Body of pancreas (tissue), 4 donors: ENCODE measurements at regions not wholly inside any gene's neighbourhood (a gene's known extent, or its start where the extent isn't known, plus 50 kb on each side); places are given as distances from the start of the nearest gene placed in this dataset.

Source experiments
- ATAC-seq: fragments of 150-250 bp; one replicate; pipeline ENCODE4 v1.9.1; 2016
- DNase-seq, 4 donors: peaks; one replicate each; pipeline ENCODE4 v3.0.0-alpha.2; 2019
- H3K27ac ChIP-seq, 4 donors: fragments of 200-600 bp; sonication (generic); 1 replicate in 3 of 4; 2 replicates in 1 of 4; pipeline versions ENCODE4 v1.5.1 to v1.6.1; 2016 to 2019; ENCODE audit warnings: mild to moderate bottlenecking in 1 of 4, mixed read lengths in 1 of 4, moderate library complexity in 1 of 4
- H3K27me3 ChIP-seq, 2 donors: fragments of 200-600 bp; sonication (generic); one replicate each; pipeline ENCODE4 v1.6.0; 2016; ENCODE audit warnings: mild to moderate bottlenecking in 1 of 2
- H3K36me3 ChIP-seq, 2 donors: fragments of 200-600 bp; sonication (generic); replicated peaks in 1 of 2; 2 replicates each; pipeline ENCODE4 v1.5.1; 2016; ENCODE audit warnings: low read depth in 2 of 2; ENCODE audit not compliant: insufficient read depth in 1 of 2
- H3K4me1 ChIP-seq: fragments of 200-600 bp; sonication (generic); one replicate; pipeline ENCODE4 v1.6.0; 2016
- H3K4me3 ChIP-seq, 2 donors: fragments of 200-600 bp; sonication (generic); 1 replicate in 1 of 2; 2 replicates in 1 of 2; pipeline ENCODE4 v1.5.1; 2016 to 2019
- H3K9me3 ChIP-seq, 3 donors: fragments of 200-600 bp; sonication (generic); 1 replicate in 2 of 3; 2 replicates in 1 of 3; pipeline ENCODE4 v1.5.1; 2016
- POLR2A ChIP-seq, 3 donors: fragments of 450-650 bp; IDR thresholded peaks; one replicate each; pipeline ENCODE4 v1.6.1; 2016; ENCODE audit warnings: antibody characterized with exemption in 3 of 3, mild to moderate bottlenecking in 2 of 3
- WGBS, 2 donors: methylation state at CpG; one replicate each; pipeline ENCODE4 v1.1.5; 2017; 5-methylcytosine and 5-hydroxymethylcytosine counted together
- intact Hi-C: fragments of 100-400 bp; cut with DNase I; formaldehyde crosslinking; loops from one replicate; pipeline ENCODE4 v1.15.1; 2023
- TF ChIP-seq, protein P1 (sequence below), 7 experiments: fragments of 450-650 bp in 4 of 7; fragments of 200-600 bp in 3 of 7; sonication (generic) in 3 of 7; IDR thresholded peaks; one replicate each; pipeline ENCODE4 v1.5.1; 2016 to 2019; ENCODE audit warnings: antibody characterized with exemption in 7 of 7

GRCh38 chr6:95511404-95511803 lies 65.9 kb upstream of the MANEA start:
- ATAC-seq = no peak
- Histone ChIP-seq H3K27ac (no peak overlapping the region), H3K4me3 (no peak overlapping the region), H3K36me3 (no peaks in the 10 kb centered on the region), H3K9me3 (no peaks in the 10 kb centered on the region), H3K27me3 (no peaks in the 10 kb centered on the region), H3K4me1 (no peaks in the 10 kb centered on the region)
- DNase-seq = no peak
- WGBS, 2 donors = 41 to 42% methylated on average over 4 of the region's 4 CpGs
- intact Hi-C loops = no loop called here
- TF ChIP-seq POLR2A (IDR thresholded peaks at IDR 0.05) = no peak

GRCh38 chr6:95515975-95516374 lies 61.4 kb upstream of the MANEA start:
- Histone ChIP-seq H3K36me3 (no peaks in the 10 kb centered on the region), H3K4me1 (no peaks in the 10 kb centered on the region), H3K9me3 (no peaks in the 10 kb centered on the region), H3K27ac (no peak overlapping the region), H3K4me3 (no peak overlapping the region), H3K27me3 (no peaks in the 10 kb centered on the region)
- TF ChIP-seq, protein P1, sequence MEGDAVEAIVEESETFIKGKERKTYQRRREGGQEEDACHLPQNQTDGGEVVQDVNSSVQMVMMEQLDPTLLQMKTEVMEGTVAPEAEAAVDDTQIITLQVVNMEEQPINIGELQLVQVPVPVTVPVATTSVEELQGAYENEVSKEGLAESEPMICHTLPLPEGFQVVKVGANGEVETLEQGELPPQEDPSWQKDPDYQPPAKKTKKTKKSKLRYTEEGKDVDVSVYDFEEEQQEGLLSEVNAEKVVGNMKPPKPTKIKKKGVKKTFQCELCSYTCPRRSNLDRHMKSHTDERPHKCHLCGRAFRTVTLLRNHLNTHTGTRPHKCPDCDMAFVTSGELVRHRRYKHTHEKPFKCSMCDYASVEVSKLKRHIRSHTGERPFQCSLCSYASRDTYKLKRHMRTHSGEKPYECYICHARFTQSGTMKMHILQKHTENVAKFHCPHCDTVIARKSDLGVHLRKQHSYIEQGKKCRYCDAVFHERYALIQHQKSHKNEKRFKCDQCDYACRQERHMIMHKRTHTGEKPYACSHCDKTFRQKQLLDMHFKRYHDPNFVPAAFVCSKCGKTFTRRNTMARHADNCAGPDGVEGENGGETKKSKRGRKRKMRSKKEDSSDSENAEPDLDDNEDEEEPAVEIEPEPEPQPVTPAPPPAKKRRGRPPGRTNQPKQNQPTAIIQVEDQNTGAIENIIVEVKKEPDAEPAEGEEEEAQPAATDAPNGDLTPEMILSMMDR (IDR thresholded peaks at IDR 0.05) = no peak
- intact Hi-C loops = no loop called here
- ATAC-seq (no peak), DNase-seq (no peak)
- WGBS, 2 donors = 47% methylated on average over 2 of the region's 2 CpGs

DNA sequence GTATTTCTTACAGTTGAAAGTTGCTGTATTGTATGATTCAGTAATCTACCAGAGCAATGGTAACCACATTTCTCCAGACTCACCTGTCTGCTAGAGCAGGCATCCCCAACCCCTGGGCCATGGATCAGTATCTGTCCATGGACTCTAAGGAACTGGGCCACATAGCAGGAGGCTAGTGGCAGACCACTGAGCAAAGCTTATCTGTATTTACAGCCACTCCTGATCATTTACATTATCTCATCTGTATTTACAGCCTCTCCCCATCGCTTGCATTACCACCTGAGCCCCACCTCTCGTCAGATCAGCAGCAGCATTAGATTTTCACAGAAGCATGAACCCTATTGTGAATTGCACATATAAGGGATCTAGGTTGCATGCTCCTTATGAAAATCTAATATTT lies 60.3 kb upstream of the MANEA start:
- no peaks in the 10 kb centered on the region for H3K4me1 ChIP-seq
- no peak overlapping the region for H3K27ac ChIP-seq
- H3K9me3 ChIP-seq = no peaks in the 10 kb centered on the region
- H3K36me3 ChIP-seq = no peaks in the 10 kb centered on the region
- ATAC-seq (no peak), DNase-seq (no peak)
- intact Hi-C loops = no loop called here
- no peaks in the 10 kb centered on the region for H3K27me3 ChIP-seq
- no peak for TF ChIP-seq POLR2A (IDR thresholded peaks at IDR 0.05)
- TF ChIP-seq, protein P1 (IDR thresholded peaks at IDR 0.05) = no peak
- WGBS, 2 donors = 49 to 51% methylated on average over 2 of the region's 2 CpGs
- H3K4me3 ChIP-seq = no peak overlapping the region

GRCh38 chr6:95517568-95517967 lies 59.8 kb upstream of the MANEA start:
- no peaks in the 10 kb centered on the region for H3K27me3 ChIP-seq
- intact Hi-C loops = no loop called here
- no peak overlapping the region for H3K4me3 ChIP-seq
- no peaks in the 10 kb centered on the region for H3K36me3 ChIP-seq
- H3K27ac ChIP-seq = no peak overlapping the region
- H3K9me3 ChIP-seq = no peaks in the 10 kb centered on the region
- DNase-seq (no peak), ATAC-seq (no peak)
- no peaks in the 10 kb centered on the region for H3K4me1 ChIP-seq
- 51 to 52% methylated on average over 3 of the region's 3 CpGs for WGBS, 2 donors
- TF ChIP-seq, protein P1 (IDR thresholded peaks at IDR 0.05) = no peak
- TF ChIP-seq POLR2A (IDR thresholded peaks at IDR 0.05) = no peak

- WGBS, 2 donors = 88 to 97% methylated on average over 10 to 15 of the region's 15 CpGs
- no peak overlapping the region for H3K4me3 ChIP-seq
- ATAC-seq = no peak
- H3K36me3 ChIP-seq = no peaks in the 10 kb centered on the region
- H3K4me1 ChIP-seq = no peaks in the 10 kb centered on the region
- intact Hi-C loops = no loop called here
- H3K27me3 ChIP-seq = no peaks in the 10 kb centered on the region
- DNase-seq = no peak
- TF ChIP-seq POLR2A (IDR thresholded peaks at IDR 0.05) = no peak
- TF ChIP-seq, protein P1 (IDR thresholded peaks at IDR 0.05) = no peak
- H3K9me3 ChIP-seq = no peaks in the 10 kb centered on the region
- no peak overlapping the region for H3K27ac ChIP-seq
Observed at GRCh38 chr6:95518630-95519227, 58.6 kb upstream of the MANEA start.
